ENCODE measurements at regions not wholly inside any gene's neighbourhood (a gene's known extent, or its start where the extent isn't known, plus 50 kb on each side); places are given as distances from the start of the nearest gene placed in this dataset.
"Not testable (repeated sequence)": the region's sequence is repeated elsewhere in the genome, so short reads cannot be mapped to it uniquely, and the experiment has no call there.

DNA sequence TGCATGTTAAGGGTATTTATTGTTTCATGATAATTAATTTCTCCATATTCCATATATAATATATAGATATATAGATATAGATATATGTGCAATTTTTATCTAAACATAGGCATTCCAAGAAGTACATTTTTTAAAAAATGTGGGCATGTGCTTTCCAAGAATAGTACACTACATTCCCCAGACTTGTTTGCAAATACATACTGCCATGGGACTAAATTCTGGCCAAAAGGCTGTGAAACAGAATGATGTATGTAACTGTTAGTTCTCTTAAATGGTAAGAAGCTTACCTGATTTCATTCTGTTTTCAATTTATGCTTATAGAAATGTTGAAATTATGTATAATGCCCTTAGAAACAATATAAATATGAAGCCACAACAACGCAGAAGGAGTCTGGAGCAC, 503.2 kb upstream of the SPRY2 start:
- H3K4me3 Mint-ChIP-seq = no peak overlapping the region

DNA sequence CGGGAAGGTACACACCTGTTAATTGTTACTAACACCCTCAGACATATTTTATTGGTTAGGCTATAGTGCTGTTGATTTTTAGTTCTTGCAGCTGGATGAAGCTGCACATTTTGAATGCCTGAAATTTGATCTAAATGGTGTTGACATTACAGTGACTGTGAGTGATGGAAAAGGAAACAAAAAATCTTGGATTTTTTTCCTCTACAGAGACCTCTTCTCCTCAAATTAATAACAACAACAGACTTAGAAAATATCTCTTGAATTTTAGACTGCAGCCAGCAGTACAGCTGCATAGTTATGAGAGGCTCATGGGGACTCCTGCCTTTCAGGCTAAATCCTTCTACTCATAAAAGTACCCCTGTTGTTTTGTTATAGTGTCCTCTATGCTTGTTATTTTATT, 500.5 kb upstream of the SPRY2 start:
- H3K9me3 Mint-ChIP-seq (ENCODE audit: insufficient read depth) = no peaks in the 10 kb centered on the region
- H3K36me3 Mint-ChIP-seq (ENCODE audit: low read depth) = no peaks in the 10 kb centered on the region
- no peaks in the 10 kb centered on the region for H3K4me1 Mint-ChIP-seq (ENCODE audit: low read depth)
- DNase-seq (no peak), ATAC-seq (no peak)
- no peaks in the 10 kb centered on the region for H3K27me3 Mint-ChIP-seq (ENCODE audit: low read depth)
- no peak overlapping the region for H3K27ac Mint-ChIP-seq
- CTCF ChIA-PET = no interaction called here
- no peak overlapping the region for H3K4me3 Mint-ChIP-seq
- POLR2A ChIA-PET = no interaction called here

More for the DNA sequence above, 503.2 kb upstream of the SPRY2 start:
- Mint-ChIP-seq H3K4me1 (ENCODE audit: low read depth) (no peaks in the 10 kb centered on the region), H3K27ac (no peak overlapping the region), H3K27me3 (ENCODE audit: low read depth) (no peaks in the 10 kb centered on the region), H3K36me3 (ENCODE audit: low read depth) (no peaks in the 10 kb centered on the region), H3K9me3 (ENCODE audit: insufficient read depth) (no peaks in the 10 kb centered on the region)
- ATAC-seq (no peak), DNase-seq (no peak)
- CTCF ChIA-PET = no interaction called here
- POLR2A ChIA-PET = no interaction called here

- Mint-ChIP-seq H3K9me3 (ENCODE audit: insufficient read depth) (peaks cover 7% of the 10 kb centered on the region), H3K4me3 (no peak overlapping the region), H3K27me3 (ENCODE audit: low read depth) (no peaks in the 10 kb centered on the region), H3K4me1 (ENCODE audit: low read depth) (no peaks in the 10 kb centered on the region), H3K27ac (no peak overlapping the region), H3K36me3 (ENCODE audit: low read depth) (no peaks in the 10 kb centered on the region)
- ChIA-PET CTCF (no interaction called here), POLR2A (no interaction called here)
- DNase-seq (no peak), ATAC-seq (no peak)
These were observed 499.5 kb upstream of the SPRY2 start for GRCh38 chr13:80840316-80840976.

GRCh38 chr13:80835902-80836301, 495.0 kb upstream of the SPRY2 start:
- peaks cover 8% of the 10 kb centered on the region for H3K9me3 Mint-ChIP-seq (ENCODE audit: insufficient read depth)
- H3K36me3 Mint-ChIP-seq (ENCODE audit: low read depth) = no peaks in the 10 kb centered on the region
- ChIA-PET CTCF (no interaction called here), POLR2A (no interaction called here)
- H3K4me3 Mint-ChIP-seq = no peak overlapping the region
- ATAC-seq (no peak), DNase-seq (no peak)
- no peaks in the 10 kb centered on the region for H3K4me1 Mint-ChIP-seq (ENCODE audit: low read depth)
- H3K27me3 Mint-ChIP-seq (ENCODE audit: low read depth) = no peaks in the 10 kb centered on the region
- no peak overlapping the region for H3K27ac Mint-ChIP-seq

DNA sequence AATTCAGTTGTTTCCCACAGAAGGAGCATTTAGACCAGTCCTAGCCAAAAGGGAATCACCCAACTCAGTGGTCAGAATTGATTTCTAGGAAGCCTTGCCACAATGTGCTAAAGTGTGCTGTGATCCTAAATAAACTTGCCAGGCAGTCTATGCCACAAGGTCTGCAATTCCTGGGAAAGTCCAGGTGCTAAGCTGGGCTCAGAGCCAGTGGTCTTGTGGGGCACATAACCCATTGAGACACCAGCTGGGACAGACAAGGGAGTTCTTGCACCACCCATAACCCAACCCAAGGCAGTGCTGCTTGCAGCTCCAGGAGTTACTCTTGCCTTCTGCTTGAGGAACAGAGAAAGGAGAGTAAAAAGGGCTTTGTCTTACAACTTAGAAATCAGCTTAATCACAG, 489.5 kb upstream of the SPRY2 start:
- ChIA-PET CTCF (no interaction called here), POLR2A (no interaction called here)
- H3K9me3 Mint-ChIP-seq (ENCODE audit: insufficient read depth) = peaks cover 10% of the 10 kb centered on the region
- DNase-seq (no peak), ATAC-seq (no peak)
- no peaks in the 10 kb centered on the region for H3K27me3 Mint-ChIP-seq (ENCODE audit: low read depth)
- no peaks in the 10 kb centered on the region for H3K4me1 Mint-ChIP-seq (ENCODE audit: low read depth)
- H3K36me3 Mint-ChIP-seq (ENCODE audit: low read depth) = no peaks in the 10 kb centered on the region
- H3K27ac Mint-ChIP-seq = no peak overlapping the region
- H3K4me3 Mint-ChIP-seq = no peak overlapping the region

- no peaks in the 10 kb centered on the region for H3K36me3 Mint-ChIP-seq (ENCODE audit: low read depth)
- H3K27me3 Mint-ChIP-seq (ENCODE audit: low read depth) = no peaks in the 10 kb centered on the region
- H3K4me3 Mint-ChIP-seq = no peak overlapping the region
- no peak overlapping the region for H3K27ac Mint-ChIP-seq
- peaks cover 9% of the 10 kb centered on the region for H3K9me3 Mint-ChIP-seq (ENCODE audit: insufficient read depth)
- ChIA-PET POLR2A (no interaction called here), CTCF (no interaction called here)
- H3K4me1 Mint-ChIP-seq (ENCODE audit: low read depth) = no peaks in the 10 kb centered on the region
- no peak for ATAC-seq
- DNase-seq = no peak
These were observed 487.8 kb upstream of the SPRY2 start for GRCh38 chr13:80828759-80829158.

DNA sequence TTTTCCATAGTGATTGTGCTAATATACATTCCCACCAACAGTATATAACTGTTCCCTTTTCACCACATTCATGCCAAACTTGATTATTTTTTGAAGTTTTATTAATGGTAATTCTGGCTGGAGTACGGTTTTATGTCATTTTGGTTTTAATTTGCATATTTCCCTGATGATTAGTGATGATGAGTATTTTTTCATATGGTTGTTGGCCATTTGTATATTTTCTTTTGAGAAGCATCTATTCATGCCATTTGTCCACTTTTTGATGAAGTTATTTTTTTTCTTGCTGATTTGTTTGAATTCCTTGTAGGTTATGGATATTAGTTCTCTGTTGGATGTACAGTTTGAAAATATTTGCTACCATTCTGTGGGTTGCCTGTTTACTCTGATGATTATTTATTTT, 484.4 kb upstream of the SPRY2 start:
- no peak for DNase-seq
- Mint-ChIP-seq H3K27me3 (ENCODE audit: low read depth) (no peaks in the 10 kb centered on the region), H3K27ac (no peak overlapping the region), H3K36me3 (ENCODE audit: low read depth) (no peaks in the 10 kb centered on the region), H3K4me1 (ENCODE audit: low read depth) (no peaks in the 10 kb centered on the region), H3K4me3 (no peak overlapping the region), H3K9me3 (ENCODE audit: insufficient read depth) (peaks cover 9% of the 10 kb centered on the region)
- ChIA-PET POLR2A (no interaction called here), CTCF (no interaction called here)
- no peak for ATAC-seq

DNA sequence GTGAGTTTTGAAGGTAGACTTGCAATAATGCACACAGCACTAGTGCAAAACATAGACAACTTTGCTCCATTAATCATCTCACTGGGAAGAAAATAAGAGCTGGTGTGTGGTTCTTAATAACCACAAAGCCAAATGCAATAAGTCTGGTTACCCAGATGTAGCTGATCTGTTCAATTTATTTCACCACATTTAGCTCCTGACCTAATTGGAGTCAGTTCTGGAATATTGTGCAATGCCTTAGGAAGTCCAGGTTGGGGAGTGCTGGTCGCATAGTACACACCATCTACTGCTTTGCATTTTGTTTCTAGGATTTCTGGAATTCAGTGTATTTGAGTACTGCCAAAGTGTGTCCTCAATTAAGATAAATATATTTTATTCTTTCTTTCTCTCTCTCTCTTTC, 483.3 kb upstream of the SPRY2 start:
- CTCF ChIA-PET = no interaction called here
- H3K4me1 Mint-ChIP-seq (ENCODE audit: low read depth) = no peaks in the 10 kb centered on the region
- H3K27me3 Mint-ChIP-seq (ENCODE audit: low read depth) = no peaks in the 10 kb centered on the region
- H3K27ac Mint-ChIP-seq = no peak overlapping the region
- no peak for DNase-seq
- no peaks in the 10 kb centered on the region for H3K36me3 Mint-ChIP-seq (ENCODE audit: low read depth)
- no peak for ATAC-seq
- POLR2A ChIA-PET = no interaction called here
- peaks cover 9% of the 10 kb centered on the region for H3K9me3 Mint-ChIP-seq (ENCODE audit: insufficient read depth)
- H3K4me3 Mint-ChIP-seq = no peak overlapping the region

- ATAC-seq = no peak
- Mint-ChIP-seq H3K36me3 (ENCODE audit: low read depth) (no peaks in the 10 kb centered on the region), H3K27ac (no peak overlapping the region), H3K4me3 (no peak overlapping the region), H3K27me3 (ENCODE audit: low read depth) (no peaks in the 10 kb centered on the region), H3K9me3 (ENCODE audit: insufficient read depth) (peaks cover 9% of the 10 kb centered on the region), H3K4me1 (ENCODE audit: low read depth) (no peaks in the 10 kb centered on the region)
- DNase-seq = no peak
- ChIA-PET POLR2A (no interaction called here), CTCF (no interaction called here)
These were observed 482.5 kb upstream of the SPRY2 start for GRCh38 chr13:80823472-80823871.

DNA sequence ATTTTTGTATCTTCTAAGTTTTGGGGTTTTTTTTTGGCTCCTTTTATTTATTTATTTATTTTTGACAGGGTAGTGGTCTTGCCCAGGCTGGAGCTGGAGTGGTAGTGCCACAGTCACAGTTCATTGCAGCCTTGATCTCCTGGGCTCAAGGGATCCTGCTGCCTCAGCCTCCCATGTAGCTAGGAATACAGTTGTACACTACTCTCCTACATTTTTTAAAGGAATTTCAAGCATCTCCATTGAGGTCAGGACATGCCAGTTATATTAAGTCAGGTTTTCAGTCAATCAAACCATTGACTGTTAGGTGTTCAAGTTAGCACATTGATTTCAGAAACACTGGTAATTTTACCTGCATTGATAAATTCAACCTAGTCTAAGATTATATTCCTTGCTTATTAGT, 480.5 kb upstream of the SPRY2 start:
- CTCF ChIA-PET = no interaction called here
- Mint-ChIP-seq H3K4me3 (no peak overlapping the region), H3K27me3 (ENCODE audit: low read depth) (no peaks in the 10 kb centered on the region), H3K9me3 (ENCODE audit: insufficient read depth) (peaks cover 5% of the 10 kb centered on the region), H3K4me1 (ENCODE audit: low read depth) (no peaks in the 10 kb centered on the region), H3K36me3 (ENCODE audit: low read depth) (no peaks in the 10 kb centered on the region), H3K27ac (no peak overlapping the region)
- DNase-seq = no peak
- ATAC-seq = no peak
- POLR2A ChIA-PET = no interaction called here

DNA sequence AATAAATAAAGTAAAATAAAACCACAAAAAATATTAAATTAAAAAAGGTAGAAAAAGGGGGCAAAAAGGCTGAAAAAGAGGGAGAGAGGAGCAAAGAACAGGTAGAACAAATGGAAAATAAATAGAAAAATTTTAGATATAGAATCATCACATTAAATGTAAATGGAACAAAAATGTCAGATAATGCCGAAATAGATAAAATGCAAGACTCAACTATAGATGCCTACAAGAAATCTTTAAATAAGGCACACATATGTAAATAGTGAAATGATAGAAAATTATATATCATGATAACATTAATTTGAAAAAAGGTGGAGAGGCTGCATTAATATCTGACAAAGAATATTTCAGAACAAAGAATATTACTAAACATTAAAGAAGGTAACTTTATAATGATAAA, 477.1 kb upstream of the SPRY2 start:
- ATAC-seq (no peak), DNase-seq (no peak)
- H3K27me3 Mint-ChIP-seq (ENCODE audit: low read depth) = no peaks in the 10 kb centered on the region
- H3K36me3 Mint-ChIP-seq (ENCODE audit: low read depth) = no peaks in the 10 kb centered on the region
- POLR2A ChIA-PET = no interaction called here
- H3K27ac Mint-ChIP-seq = no peak overlapping the region
- CTCF ChIA-PET = no interaction called here
- no peaks in the 10 kb centered on the region for H3K4me1 Mint-ChIP-seq (ENCODE audit: low read depth)
- no peak overlapping the region for H3K4me3 Mint-ChIP-seq
- H3K9me3 Mint-ChIP-seq (ENCODE audit: insufficient read depth) = peaks cover 5% of the 10 kb centered on the region

DNA sequence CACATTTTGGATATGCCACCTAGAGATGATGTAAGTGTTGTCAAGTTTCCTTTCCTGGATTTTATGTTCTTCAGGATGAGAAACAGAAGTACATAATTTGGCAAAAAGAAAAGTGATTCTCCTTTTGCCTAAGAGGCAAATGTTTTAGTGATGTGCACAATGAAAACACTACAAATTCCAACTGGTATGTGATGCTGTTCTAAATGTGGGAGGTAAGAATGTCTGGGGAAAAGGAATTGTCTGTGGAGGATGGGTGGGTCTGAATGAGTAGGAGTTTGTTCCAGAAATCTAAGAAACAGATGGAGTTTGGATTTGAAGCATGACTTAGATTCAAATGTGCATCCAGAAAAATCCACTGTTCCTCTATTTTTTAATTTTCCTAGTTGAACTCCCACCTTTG, 473.6 kb upstream of the SPRY2 start:
- Mint-ChIP-seq H3K4me3 (no peak overlapping the region), H3K9me3 (ENCODE audit: insufficient read depth) (peaks cover 5% of the 10 kb centered on the region), H3K27me3 (ENCODE audit: low read depth) (no peaks in the 10 kb centered on the region), H3K27ac (no peak overlapping the region), H3K4me1 (ENCODE audit: low read depth) (no peaks in the 10 kb centered on the region), H3K36me3 (ENCODE audit: low read depth) (no peaks in the 10 kb centered on the region)
- ChIA-PET POLR2A (no interaction called here), CTCF (no interaction called here)
- DNase-seq (no peak), ATAC-seq (no peak)

DNA sequence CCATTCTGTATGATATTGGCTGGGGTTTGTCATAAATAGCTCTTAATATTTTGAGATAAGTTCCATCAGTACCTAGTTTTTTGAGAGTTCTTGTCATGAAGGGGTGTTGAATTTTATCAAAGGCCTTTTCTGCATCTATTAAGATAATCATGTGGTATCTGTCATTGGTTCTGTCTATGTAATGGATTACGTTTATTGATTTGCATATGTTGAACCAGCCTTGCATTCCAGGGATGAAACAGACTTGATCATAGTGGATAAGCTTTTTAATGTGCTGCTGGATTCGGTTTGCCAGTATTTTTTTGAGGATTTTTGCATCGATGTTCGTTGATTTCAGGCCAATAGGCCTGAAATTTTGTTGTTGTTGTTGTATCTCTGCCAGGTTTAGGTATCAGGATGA, 469.4 kb upstream of the SPRY2 start:
- DNase-seq; POLR2A ChIA-PET; CTCF ChIA-PET; H3K27ac Mint-ChIP-seq; H3K9me3 Mint-ChIP-seq (ENCODE audit: insufficient read depth); H3K4me1 Mint-ChIP-seq (ENCODE audit: low read depth); H3K4me3 Mint-ChIP-seq; ATAC-seq; H3K27me3 Mint-ChIP-seq (ENCODE audit: low read depth); H3K36me3 Mint-ChIP-seq (ENCODE audit: low read depth): not testable (repeated sequence)
